ENCODE measurements at regions not wholly inside any gene's neighbourhood (a gene's known extent, or its start where the extent isn't known, plus 50 kb on each side); places are given as distances from the start of the nearest gene placed in this dataset.

GRCh38 chr3:117400303-117400702 lies 690.7 kb downstream of the TUSC7 start:
- TF ChIP-seq SIN3A (IDR thresholded peaks at IDR 0.05; ENCODE audit: borderline replicate concordance, insufficient read depth, low read length) (no peak), REST (IDR thresholded peaks at IDR 0.05; ENCODE audit: insufficient read depth in 1 of 2, low read depth in 2 of 2, low read length in 2 of 2) (no peak), POLR2AphosphoS5 (IDR thresholded peaks at IDR 0.05; ENCODE audit: low read depth, low read length) (no peak), FOXP2 (optimal IDR thresholded peaks at IDR 0.05; ENCODE audit: borderline replicate concordance, extremely low read depth, extremely low read length, insufficient read depth) (no peak)

GRCh38 chr3:117404141-117404540 lies 694.6 kb downstream of the TUSC7 start:
- TF ChIP-seq SIN3A (IDR thresholded peaks at IDR 0.05; ENCODE audit: borderline replicate concordance, insufficient read depth, low read length) (no peak), TAF1 (IDR thresholded peaks at IDR 0.05; ENCODE audit: borderline replicate concordance, insufficient read depth, low read length) (no peak), REST (IDR thresholded peaks at IDR 0.05; ENCODE audit: insufficient read depth in 1 of 2, low read depth in 2 of 2, low read length in 2 of 2) (no peak), FOXP2 (optimal IDR thresholded peaks at IDR 0.05; ENCODE audit: borderline replicate concordance, extremely low read depth, extremely low read length, insufficient read depth) (no peak), POLR2AphosphoS5 (IDR thresholded peaks at IDR 0.05; ENCODE audit: low read depth, low read length) (no peak)

- TF ChIP-seq POLR2AphosphoS5 (IDR thresholded peaks at IDR 0.05; ENCODE audit: low read depth, low read length) (no peak), REST (IDR thresholded peaks at IDR 0.05; ENCODE audit: insufficient read depth in 1 of 2, low read depth in 2 of 2, low read length in 2 of 2) (no peak), FOXP2 (optimal IDR thresholded peaks at IDR 0.05; ENCODE audit: borderline replicate concordance, extremely low read depth, extremely low read length, insufficient read depth) (no peak), TAF1 (IDR thresholded peaks at IDR 0.05; ENCODE audit: borderline replicate concordance, insufficient read depth, low read length) (no peak), SIN3A (IDR thresholded peaks at IDR 0.05; ENCODE audit: borderline replicate concordance, insufficient read depth, low read length) (no peak)
These were observed 695.2 kb downstream of the TUSC7 start for GRCh38 chr3:117404730-117405129.

GRCh38 chr3:117405359-117405758 lies 695.8 kb downstream of the TUSC7 start:
- TF ChIP-seq TAF1 (IDR thresholded peaks at IDR 0.05; ENCODE audit: borderline replicate concordance, insufficient read depth, low read length) (no peak), SIN3A (IDR thresholded peaks at IDR 0.05; ENCODE audit: borderline replicate concordance, insufficient read depth, low read length) (no peak), FOXP2 (optimal IDR thresholded peaks at IDR 0.05; ENCODE audit: borderline replicate concordance, extremely low read depth, extremely low read length, insufficient read depth) (no peak), REST (IDR thresholded peaks at IDR 0.05; ENCODE audit: insufficient read depth in 1 of 2, low read depth in 2 of 2, low read length in 2 of 2) (no peak), POLR2AphosphoS5 (IDR thresholded peaks at IDR 0.05; ENCODE audit: low read depth, low read length) (no peak)

DNA sequence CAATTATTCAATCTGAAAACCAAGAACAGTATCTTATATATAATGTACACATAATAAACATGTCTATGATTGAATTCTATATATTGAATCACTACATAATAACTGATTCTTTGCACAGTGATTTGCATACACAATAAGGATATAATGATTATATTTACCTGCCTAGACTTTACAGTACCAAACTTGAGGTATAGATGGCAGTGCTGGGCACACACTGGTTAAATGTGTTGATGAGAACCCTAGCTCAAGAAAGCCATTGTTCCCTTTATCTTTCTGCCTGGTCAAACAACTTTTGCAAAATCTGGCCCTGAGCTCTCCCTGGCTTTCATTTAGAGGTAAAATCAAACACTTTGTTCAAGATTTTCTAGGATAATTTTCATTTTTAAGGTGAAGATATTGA lies 697.7 kb downstream of the TUSC7 start:
- TF ChIP-seq REST (IDR thresholded peaks at IDR 0.05; ENCODE audit: insufficient read depth in 1 of 2, low read depth in 2 of 2, low read length in 2 of 2) = no peak
- no peak for TF ChIP-seq SIN3A (IDR thresholded peaks at IDR 0.05; ENCODE audit: borderline replicate concordance, insufficient read depth, low read length)
- no peak for TF ChIP-seq FOXP2 (optimal IDR thresholded peaks at IDR 0.05; ENCODE audit: borderline replicate concordance, extremely low read depth, extremely low read length, insufficient read depth)
- TF ChIP-seq TAF1 (IDR thresholded peaks at IDR 0.05; ENCODE audit: borderline replicate concordance, insufficient read depth, low read length) = no peak
- TF ChIP-seq POLR2AphosphoS5 (IDR thresholded peaks at IDR 0.05; ENCODE audit: low read depth, low read length) = no peak

Data from PFSK-1 (cell line).